GM12878 (cell line): ENCODE measurements at regions not wholly inside any gene's neighbourhood (a gene's known extent, or its start where the extent isn't known, plus 50 kb on each side); places are given as distances from the start of the nearest gene placed in this dataset.

Experiments
- ATAC-seq: fragments of 200-7000 bp; cut with Tn5 transposase; 3 replicates; pipeline ENCODE4 v1.9.1; 2020; ENCODE audit warnings: mild to moderate bottlenecking, moderate library complexity
- BruUV-seq: library from RNA; stranded (reverse); fragments of 400-500 nt; replicated peaks from 2 replicates; lab custom pipeline; 2021; lab: Mats Ljungman, UMichigan
- CTCF ChIA-PET: fragments of 300-600 bp; sonication (Branson Sonifier 250); formaldehyde crosslinking; extraction: SDS; loops from one replicate; lab custom pipeline; 2021; ENCODE audit warnings: inconsistent platforms; lab: Yijun Ruan, JAX
- POLR2A ChIA-PET: fragments of 350-600 bp; formaldehyde crosslinking; extraction: SDS; loops from one replicate; lab custom pipeline; 2021; ENCODE audit warnings: inconsistent platforms; lab: Charles Lee
- RAD21 ChIA-PET: fragments of 300-600 bp; sonication (Branson Sonifier 250); formaldehyde crosslinking; loops from one replicate; lab custom pipeline; 2023; ENCODE audit warnings: antibody characterized with exemption; ENCODE audit not compliant: unreplicated experiment; lab: Charles Lee
- SMC1A ChIA-PET: fragments of 300-600 bp; sonication (Branson Sonifier 250); formaldehyde crosslinking; loops from one replicate; lab custom pipeline; 2023; ENCODE audit not compliant: unreplicated experiment, uncharacterized antibody; lab: Charles Lee
- DNase-seq: peaks from one replicate; pipeline ENCODE4 v3.0.0-alpha.2; 2011; ENCODE audit warnings: low read depth, low spot score
- FAIRE-seq: peaks from 3 replicates; lab custom pipeline; 2011; peaks lifted over from hg19 to GRCh38; lab: Jason Lieb, UNC
- H2AFZ ChIP-seq: 2 replicates; pipeline ENCODE4 v1.6.0; 2011; ENCODE audit warnings: low read depth, low read length, control low read depth; ENCODE audit not compliant: control insufficient read depth
- H3K27ac ChIP-seq: 2 replicates; pipeline ENCODE4 v1.5.1; 2011; ENCODE audit warnings: control low read depth; ENCODE audit not compliant: control insufficient read depth, insufficient read depth
- H3K27me3 ChIP-seq, 2 experiments: replicated peaks in 1 of 2; 2 replicates each; pipeline versions ENCODE4 v1.6.0 to v1.6.1; 2011; ENCODE audit warnings: low read length in 1 of 2; ENCODE audit not compliant: control insufficient read depth in 2 of 2, insufficient read depth in 2 of 2
- H3K36me3 ChIP-seq, 2 experiments: 2 replicates each; pipeline ENCODE4 v1.5.1; 2011; ENCODE audit warnings: low read length in 1 of 2; ENCODE audit not compliant: control insufficient read depth in 2 of 2, insufficient read depth in 2 of 2
- H3K4me1 ChIP-seq: 2 replicates; pipeline ENCODE4 v1.6.1; 2011; ENCODE audit warnings: mild to moderate bottlenecking, low read length, moderate library complexity, mixed read lengths; ENCODE audit not compliant: control insufficient read depth, insufficient read depth
- H3K4me2 ChIP-seq: 2 replicates; pipeline ENCODE4 v1.6.0; 2011; ENCODE audit warnings: control low read depth; ENCODE audit not compliant: control insufficient read depth, insufficient read depth
- H3K4me3 ChIP-seq: fragments of 200-600 bp; sonication (generic); 2 replicates; pipeline ENCODE4 v1.5.1; 2016
- H3K79me2 ChIP-seq: 2 replicates; pipeline ENCODE4 v1.6.0; 2011; ENCODE audit warnings: low read length; ENCODE audit not compliant: control insufficient read depth, insufficient read depth
- H3K9ac ChIP-seq: 2 replicates; pipeline ENCODE4 v1.8.0; 2011; ENCODE audit warnings: low read length, control low read depth, mixed read lengths; ENCODE audit not compliant: control insufficient read depth, insufficient read depth
- H3K9me3 ChIP-seq: replicated peaks from 3 replicates; pipeline ENCODE4 v1.5.1; 2011; ENCODE audit warnings: mild to moderate bottlenecking, low read length; ENCODE audit not compliant: control insufficient read depth, insufficient read depth
- H4K20me1 ChIP-seq: 2 replicates; pipeline ENCODE4 v1.6.0; 2011; ENCODE audit not compliant: control insufficient read depth, insufficient read depth
- CHD2 ChIP-seq: IDR thresholded peaks from 2 replicates; pipeline ENCODE4 v1.6.1; 2011; ENCODE audit warnings: low read depth, low read length, improper control_type of control experiment, borderline replicate concordance
- HDGF ChIP-seq: fragments of 450-650 bp; IDR thresholded peaks from 2 replicates; pipeline ENCODE4 v1.6.1; 2016; ENCODE audit warnings: antibody characterized with exemption
- JUND ChIP-seq: IDR thresholded peaks from 2 replicates; pipeline ENCODE4 v1.6.1; 2012; ENCODE audit warnings: low read depth, mild to moderate bottlenecking, low read length, improper control_type of control experiment, moderate library complexity
- KDM1A ChIP-seq: fragments of 200-600 bp; sonication (generic); IDR thresholded peaks from 2 replicates; pipeline ENCODE4 v1.6.1; 2016; ENCODE audit warnings: borderline replicate concordance
- MTA3 ChIP-seq: IDR thresholded peaks from 2 replicates; pipeline ENCODE4 v1.6.1; 2012; ENCODE audit warnings: low read length, inconsistent platforms, borderline replicate concordance
- RBBP5 ChIP-seq: fragments of 200-600 bp; sonication (generic); conservative IDR thresholded peaks from 2 replicates; pipeline ENCODE4 v1.6.1; 2016
- SKIL ChIP-seq: fragments of 450-650 bp; IDR thresholded peaks from 2 replicates; pipeline ENCODE4 v1.6.1; 2017; ENCODE audit warnings: mild to moderate bottlenecking, low read depth, inconsistent platforms; ENCODE audit not compliant: poor library complexity, severe bottlenecking
- TBL1XR1 ChIP-seq: IDR thresholded peaks from 2 replicates; pipeline ENCODE4 v1.6.1; 2012; ENCODE audit warnings: low read depth, low read length, improper control_type of control experiment
- WGBS: methylation state at CpG from one replicate; pipeline ENCODE4 v1.1.6; 2016; ENCODE audit warnings: low lambda C conversion rate; ENCODE audit not compliant: insufficient replicate concordance, insufficient coverage; ENCODE audit errors: missing lambda C conversion rate; 5-methylcytosine and 5-hydroxymethylcytosine counted together
- in situ Hi-C: fragments of 300-500 bp; cut with MboI; formaldehyde crosslinking; loops from 9 replicates; pipeline ENCODE4 v1.14.3; 2018; ENCODE audit warnings: mixed read lengths
- intact Hi-C: fragments of 100-400 bp; cut with micrococcal nuclease; formaldehyde crosslinking; loops from one replicate; pipeline ENCODE4 v1.14.2; 2022; ENCODE audit not compliant: unreplicated experiment
- TF ChIP-seq, protein P1 (sequence below): IDR thresholded peaks from 2 replicates; pipeline ENCODE4 v1.6.1; 2011; ENCODE audit warnings: borderline replicate concordance, low read depth, mild to moderate bottlenecking, moderate library complexity, mixed read lengths, low read length; ENCODE audit not compliant: insufficient read depth; ENCODE audit errors: extremely low read length

DNA sequence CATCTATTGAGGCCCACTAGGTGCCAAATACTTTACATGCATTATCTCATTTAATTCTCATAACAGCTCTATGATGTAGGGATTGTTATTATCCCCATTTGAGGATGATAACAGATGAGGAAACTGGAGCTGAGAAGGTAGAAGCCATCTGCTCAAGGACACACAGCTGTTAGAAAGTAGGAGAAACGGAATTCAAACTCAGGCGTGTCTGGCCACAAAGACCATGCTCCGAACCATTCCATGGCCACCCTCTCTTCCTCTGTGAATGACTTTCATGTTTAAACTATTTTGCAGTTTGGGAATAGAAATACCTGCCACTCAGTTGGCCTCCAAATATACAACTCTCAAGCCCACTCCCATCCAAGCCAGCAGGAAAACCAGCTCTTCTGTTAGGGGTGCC is 87.6 kb upstream of the ANKRD55 start:
- Histone ChIP-seq H3K4me1 (peaks cover 21% of the 10 kb centered on the region), H2AFZ (no peak overlapping the region), H3K4me2 (no peak overlapping the region), H3K9me3 (no peaks in the 10 kb centered on the region; the same call in 2 of the 3 replicates), H3K9ac (no peak overlapping the region), H3K79me2 (no peaks in the 10 kb centered on the region), H3K4me3 (no peak overlapping the region), H3K27ac (no peak overlapping the region), H3K27me3 (no peaks in the 10 kb centered on the region), H4K20me1 (no peaks in the 10 kb centered on the region), H3K36me3 (no peaks in the 10 kb centered on the region)
- TF ChIP-seq SKIL (no peak), JUND (no peak), MTA3 (no peak), RBBP5 (no peak), TBL1XR1 (no peak), CHD2 (no peak), KDM1A (no peak), HDGF (no peak)
- TF ChIP-seq, protein P1, sequence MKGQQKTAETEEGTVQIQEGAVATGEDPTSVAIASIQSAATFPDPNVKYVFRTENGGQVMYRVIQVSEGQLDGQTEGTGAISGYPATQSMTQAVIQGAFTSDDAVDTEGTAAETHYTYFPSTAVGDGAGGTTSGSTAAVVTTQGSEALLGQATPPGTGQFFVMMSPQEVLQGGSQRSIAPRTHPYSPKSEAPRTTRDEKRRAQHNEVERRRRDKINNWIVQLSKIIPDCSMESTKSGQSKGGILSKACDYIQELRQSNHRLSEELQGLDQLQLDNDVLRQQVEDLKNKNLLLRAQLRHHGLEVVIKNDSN: no peak
- no TSS peak for BruUV-seq
- SMC1A ChIA-PET: interaction anchor here (1.0 kb wide), 1 partner anchor 514 kb away, joined by 3 read pairs; no protein-coding TSS in a partner anchor
- intact Hi-C loops: no loop called here
- in situ Hi-C loops: no loop called here
- 96% methylated on average over 3 of the region's 3 CpGs for WGBS
- ATAC-seq (no peak), FAIRE-seq (no peak), DNase-seq (no peak)
- RAD21 ChIA-PET: interaction anchor here (0.8 kb wide), 1 partner anchor 9 kb away, joined by 3 read pairs; no protein-coding TSS in a partner anchor
- CTCF ChIA-PET: no interaction called here
- POLR2A ChIA-PET: no interaction called here
